ENCODE measurements at regions not wholly inside any gene's neighbourhood (a gene's known extent, or its start where the extent isn't known, plus 50 kb on each side); places are given as distances from the start of the nearest gene placed in this dataset.

DNA sequence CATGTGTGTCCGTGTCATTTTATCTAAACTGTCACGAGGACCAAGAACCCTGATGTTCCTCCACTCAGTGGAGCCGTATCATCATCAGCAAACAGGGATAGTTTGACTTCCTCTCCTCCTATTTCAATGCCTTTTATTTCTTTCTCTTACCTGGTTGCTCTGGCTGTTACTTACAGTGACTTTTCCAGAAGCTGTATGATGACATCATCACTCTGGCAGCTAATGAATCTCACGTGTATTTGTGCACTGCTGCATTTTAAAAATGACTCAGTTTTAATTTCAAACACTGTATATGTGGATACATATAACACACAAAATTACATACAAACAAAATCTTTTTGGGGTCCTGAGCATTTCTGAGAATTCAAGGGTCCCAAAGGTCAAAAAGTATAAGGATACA is 481.4 kb downstream of the CDH2 start:
- DNase-seq, result no peak

DNA sequence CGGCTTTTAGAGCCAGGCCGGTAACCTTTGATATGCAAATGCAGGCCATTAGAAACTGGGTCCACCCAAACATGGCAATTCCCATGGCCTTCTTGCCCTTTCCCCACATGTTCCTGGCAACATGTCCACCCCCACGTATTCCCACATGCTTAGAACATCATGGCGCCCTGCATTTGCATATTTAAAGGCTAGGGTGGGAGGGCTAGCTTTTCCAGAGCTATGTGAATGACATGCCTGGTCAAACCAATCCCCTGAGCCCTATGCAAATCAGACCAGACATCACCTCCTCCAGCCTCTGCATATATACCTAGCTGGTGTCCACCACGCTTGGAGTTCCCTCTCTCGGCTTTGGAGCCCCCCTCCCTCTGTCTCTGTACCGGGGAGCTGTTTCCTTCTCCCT is 481.9 kb downstream of the CDH2 start:
- no peak for DNase-seq

DNA sequence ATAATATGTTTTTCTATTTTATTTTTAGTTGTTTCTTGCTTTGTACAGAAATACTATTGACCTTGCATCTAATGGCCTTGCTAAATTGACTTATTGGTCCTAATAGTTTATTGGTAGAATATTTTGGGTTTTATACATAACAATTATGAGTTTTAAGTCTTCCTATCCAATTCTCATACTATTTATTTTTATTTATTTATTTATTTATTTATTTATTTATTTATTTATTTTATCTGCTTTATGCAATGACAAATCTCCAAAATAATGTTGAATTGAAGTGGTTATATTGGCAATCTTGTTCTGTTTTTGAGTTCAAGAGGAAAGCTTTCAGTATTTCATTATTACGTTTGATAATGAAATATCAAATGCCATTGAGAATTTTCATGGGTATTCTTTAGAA is 488.3 kb downstream of the CDH2 start:
- no peak for DNase-seq

DNA sequence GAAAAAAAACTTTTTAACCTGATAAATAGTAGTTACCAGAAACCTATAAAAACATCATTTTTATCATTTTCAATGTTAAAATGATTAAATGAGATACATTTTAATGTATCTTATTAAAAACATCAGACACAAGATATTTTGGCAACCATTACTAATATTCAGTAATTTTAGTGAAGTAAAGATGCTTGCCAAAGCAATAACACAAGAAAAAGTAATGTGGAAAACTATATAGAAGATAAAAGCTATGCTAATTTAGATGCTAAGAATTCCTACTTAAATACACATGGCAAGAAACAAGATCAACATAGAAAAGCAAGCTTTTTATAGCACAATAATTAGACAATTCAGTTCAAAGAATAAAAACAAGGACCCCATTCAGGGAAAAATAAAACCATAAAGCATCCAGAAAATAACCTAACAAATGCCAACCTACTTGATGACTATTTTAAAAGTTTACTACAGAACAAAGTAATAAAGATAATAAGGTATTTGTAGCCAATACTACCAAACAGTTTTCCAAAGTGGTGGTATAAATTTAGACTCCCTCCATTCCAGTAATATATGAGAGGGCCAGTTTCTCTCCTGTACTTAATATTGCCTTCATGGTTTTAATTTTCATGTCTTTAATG is 489.5 kb downstream of the CDH2 start:
- no peak for DNase-seq

DNA sequence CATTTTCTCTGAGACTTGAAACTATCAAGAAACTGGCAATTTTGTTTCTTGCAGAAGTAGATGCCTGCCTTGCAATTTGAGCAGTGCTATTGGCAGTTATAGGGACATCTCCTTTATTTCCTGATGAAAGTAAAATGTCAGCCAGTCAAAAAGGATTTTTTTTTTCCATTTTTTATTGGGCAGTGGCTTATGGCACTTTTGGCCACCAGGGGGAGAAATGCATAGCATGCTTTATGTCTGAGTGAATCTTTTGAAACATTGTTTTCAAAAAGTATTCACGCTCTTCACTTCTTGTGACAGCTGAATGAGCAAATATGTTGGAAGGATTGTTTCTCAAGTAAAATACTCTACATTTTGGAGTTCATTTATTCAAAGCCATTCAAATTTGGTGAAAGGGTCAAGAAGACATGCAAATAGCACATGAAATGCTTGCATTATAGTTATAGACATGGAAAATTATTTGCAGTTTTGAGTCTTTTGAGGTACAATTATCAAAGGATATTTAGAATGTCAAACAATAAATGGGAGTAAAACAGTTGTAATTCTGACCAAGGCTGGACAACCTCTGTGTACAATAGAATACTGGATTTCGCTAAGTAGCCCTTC is 491.0 kb downstream of the CDH2 start:
- DNase-seq, result peak in 1 of 51 donors; percentile 4

DNA sequence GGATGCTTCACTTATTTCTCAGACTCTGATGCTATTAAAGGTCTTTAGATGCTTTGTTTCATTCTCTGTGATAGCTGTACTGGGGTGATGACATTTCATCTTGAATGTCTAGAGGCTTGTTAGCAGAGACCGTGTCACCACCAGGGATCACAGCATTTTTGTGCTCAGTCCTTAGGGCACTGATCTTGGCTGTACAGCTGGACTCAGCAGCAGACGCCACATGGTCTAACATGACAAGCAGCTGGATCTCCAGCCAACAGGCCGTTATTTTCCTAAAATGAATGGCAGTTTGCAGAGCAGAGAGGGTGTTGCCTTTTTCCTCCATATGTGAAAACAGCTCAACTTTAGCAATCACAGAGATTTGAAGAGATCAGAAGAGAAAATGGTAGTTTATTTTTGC is 491.8 kb downstream of the CDH2 start:
- DNase-seq, result no peak

DNA sequence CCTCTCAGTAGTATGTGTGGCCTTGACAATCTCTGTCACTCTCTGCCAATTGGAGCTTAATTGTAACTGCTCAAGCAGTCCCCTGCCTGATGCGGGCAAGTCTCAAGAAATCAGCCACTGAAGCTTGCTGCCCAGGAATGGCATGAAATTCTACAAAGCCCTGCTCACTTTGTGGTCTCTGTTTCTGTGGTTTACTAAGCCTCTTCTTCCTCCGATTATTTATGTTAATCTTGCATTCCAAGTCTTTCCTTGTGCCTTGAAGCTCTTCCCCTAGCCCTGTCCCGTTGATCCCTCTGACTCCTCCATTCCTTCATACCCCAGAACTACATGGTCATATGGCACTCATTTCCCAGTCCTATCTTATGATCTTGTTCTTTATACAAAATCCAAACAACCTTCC is 489.3 kb upstream of the CHST9 start:
- DNase-seq, result no peak

DNA sequence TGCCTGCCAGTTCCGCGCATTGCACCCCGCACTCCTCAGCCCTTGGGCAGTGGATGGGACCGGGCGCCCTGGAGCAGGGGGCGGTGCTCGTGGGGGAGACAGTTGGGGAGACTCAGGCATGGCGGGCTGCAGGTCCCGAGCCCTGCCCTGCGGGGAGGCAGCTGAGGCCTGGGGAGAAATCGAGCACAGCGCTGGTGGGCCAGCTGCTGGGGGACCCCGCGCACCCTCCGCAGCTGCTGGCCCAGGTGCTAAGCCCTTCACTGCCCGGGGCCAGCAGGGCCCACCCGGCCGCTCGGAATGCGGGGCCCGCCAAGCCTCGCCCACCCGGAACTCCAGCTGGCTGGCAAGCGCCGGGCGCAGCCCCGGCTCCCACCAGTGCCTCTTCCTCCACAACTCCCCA is 488.8 kb upstream of the CHST9 start:
- no peak for DNase-seq

DNA sequence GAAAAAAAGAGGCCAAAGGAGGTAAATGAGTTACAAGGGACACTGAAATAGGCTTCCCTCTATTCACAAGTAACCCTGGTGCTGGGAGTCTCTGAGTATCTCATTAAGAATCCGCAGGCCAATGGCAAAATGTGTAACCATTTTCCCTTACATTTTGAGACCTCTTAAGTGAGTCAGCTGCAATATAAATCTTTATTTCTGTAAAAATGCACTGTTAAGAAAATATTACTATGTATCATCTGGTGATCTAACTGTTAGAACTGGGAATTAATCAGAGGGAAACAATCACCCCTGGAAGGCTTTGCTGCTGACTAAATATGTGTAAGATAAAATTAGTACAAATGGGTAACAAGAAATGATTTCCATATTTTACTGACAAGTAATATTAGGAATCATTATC is 483.1 kb upstream of the CHST9 start:
- no peak for DNase-seq

DNA sequence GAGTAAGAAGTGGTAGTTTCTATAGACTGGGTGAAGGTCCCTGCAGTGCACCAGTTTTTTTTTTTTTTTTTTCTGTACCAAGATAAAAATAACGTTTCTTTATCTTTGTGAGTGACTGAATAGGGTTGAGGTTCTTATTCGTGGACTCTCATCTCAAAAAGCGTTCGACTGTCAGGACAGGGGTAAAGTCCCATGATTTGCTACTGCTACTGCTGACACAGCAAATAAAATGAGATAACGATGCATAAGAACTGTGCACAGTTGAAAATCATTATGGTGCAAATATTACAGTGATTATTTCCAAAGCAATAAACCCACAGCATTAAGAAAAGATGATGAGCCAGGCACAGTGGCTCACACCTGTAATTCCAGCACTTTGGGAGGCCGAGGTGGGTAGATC is 482.0 kb upstream of the CHST9 start:
- DNase-seq, result no peak

DNA sequence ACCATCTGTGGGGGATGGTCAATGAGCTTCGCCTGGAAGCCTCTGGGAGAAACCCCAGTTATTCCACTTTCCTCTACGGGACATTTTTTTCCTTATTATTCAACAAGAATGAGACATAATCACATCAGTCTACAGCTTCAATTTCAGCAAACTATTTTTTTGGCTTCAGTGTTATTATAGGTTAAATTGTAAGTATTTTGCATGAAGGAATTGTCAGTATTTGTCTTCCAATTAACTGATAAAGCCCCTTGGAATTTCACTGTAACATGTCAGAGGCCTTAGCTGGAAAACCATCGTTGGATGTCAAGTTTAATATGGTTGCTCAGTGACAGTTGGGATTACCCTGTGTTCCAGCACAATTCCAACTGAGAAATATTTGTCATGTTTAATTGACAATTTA is 480.9 kb upstream of the CHST9 start:
- no peak for DNase-seq

DNA sequence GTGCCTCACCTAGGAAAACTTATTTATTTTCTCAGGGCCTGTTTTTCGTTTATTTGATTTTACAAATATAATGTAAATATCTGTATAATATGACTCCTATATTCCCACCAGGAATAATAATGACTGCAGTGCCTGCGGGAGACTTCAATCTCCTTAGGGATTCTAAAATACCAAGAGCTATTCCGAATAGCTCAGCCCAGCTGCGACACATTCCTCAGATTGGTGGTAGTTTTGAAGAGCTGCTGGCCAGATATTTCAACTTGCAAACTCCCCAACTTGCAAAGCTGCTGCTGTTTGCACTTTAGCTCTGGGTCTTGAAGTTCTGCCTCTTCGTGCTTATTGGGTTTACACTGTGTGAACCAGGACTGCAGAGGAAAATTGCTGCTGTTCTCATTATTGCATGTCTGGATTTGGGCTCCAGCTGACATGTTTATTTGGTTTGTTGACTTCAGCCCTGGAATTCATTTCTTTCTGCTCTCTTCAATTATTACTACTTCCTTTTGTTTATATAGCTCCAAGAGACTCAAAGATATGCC is 480.2 kb upstream of the CHST9 start:
- no peak for DNase-seq

DNA sequence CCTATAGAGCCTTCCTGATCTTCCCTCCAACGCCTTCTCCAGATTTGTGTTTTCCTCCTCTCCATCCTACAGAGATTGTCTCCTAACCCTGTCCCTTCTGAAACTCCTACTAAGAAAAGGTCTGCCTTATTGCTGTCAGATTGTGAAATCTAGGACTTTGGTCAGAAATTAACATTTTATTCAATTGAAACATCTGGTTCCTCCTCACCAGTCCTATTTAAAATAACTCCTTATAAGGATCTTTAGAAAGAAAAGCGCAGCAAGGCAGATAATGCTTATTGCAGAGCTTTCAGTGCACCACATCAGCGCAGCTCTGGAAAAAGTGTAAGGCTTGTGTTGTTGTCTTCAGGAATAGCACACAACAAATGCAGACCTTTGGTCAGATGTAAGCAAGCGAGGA is 477.8 kb upstream of the CHST9 start:
- no peak for DNase-seq

DNA sequence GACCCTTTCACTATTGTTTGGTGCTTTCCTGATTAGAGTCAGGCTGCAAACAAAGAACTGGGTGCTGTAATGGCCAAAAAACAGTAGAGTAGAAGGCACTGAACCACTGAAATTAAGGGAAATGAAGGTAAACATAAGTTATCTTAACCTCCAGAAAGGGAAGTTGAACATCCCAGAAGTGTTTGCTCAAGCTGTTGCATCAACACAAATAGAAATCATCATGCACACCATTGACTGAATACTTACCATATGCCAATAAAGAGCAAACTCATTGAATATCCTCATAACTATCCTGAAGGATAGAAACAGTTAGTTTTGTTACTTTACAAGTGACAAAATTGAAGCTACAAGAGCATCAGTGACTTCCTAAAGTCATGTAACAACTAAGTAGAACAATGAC is 477.4 kb upstream of the CHST9 start:
- DNase-seq, result no peak

DNA sequence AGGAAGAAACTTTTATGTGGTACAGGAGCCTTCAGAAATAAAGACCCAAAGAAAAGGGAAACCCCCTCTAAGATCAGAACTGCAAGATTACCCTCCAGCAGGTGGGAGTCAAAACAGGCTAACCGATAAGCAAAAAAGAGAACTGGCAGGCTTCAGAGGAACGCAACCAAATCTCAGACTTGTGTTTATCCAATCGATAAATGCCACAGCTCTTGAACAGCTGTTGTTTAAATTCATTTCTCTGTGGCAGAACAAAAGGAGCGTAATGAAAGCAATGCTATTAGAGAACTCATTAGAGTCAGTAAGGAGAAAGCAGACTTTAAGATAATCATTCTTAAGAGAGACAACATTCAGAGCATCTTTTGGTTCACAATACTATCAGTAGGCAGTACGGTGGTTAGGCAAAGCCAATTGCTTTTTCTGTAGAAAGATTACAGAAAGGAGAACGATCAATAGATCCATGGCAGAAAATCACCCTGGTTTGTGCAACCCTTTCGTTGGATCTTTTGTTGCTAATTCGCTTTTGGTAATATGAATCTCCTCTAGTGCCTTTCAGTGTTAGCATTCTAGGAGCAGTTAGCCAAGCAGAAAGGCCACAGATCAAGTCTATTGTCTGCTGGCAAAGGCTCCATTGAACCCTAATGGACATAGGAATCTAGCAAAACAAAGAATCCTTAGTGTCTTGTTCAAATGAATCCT is 476.4 kb upstream of the CHST9 start:
- DNase-seq, result peak in 1 of 51 donors; percentile 4

DNA sequence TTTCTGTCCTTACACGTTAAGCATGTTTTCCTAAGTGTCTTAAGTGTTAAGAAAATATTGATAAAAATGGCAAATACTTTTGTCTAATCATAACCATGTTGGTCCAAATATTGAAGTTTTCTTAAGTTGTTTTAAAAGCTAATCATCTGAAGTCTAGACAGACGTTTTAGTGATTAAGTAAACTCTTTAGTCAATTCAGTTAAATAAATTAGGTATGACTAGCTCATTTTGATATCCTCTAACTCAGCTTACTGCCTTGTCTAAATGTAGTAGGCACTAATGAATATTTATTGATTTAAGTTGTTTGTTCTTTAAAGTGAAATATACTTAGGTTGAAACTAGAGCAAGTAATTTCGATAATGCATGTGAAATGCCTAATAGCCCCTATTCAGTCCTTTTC is 471.8 kb upstream of the CHST9 start:
- no peak for DNase-seq

DNA sequence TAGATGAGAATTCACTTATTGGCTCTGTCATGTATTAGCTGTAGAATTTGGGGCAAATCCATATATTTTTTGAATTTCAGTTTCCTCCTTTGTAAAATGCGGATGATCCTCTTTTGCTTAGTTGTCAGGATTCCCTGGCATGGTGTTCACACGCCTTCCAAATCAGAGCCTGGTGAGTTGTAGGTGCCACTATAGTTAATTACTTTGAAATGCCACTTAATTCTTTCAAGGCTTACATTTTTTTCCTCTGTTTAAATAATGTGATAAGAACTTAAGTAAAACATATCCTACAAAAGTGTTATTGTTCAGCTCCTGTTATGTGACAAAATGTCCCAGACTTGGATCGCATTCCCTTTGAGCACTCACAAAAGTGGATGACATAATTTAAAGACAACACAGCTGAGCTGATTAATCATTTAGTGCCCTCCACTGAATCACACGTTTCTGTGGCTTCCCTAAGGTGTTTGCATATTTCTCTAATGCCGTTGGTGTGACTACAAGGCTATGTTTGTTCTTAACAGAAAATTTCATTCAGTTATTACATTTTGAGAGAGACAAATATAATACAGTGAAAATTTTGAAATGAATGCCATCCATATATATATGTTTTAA is 471.2 kb upstream of the CHST9 start:
- no peak for DNase-seq

DNA sequence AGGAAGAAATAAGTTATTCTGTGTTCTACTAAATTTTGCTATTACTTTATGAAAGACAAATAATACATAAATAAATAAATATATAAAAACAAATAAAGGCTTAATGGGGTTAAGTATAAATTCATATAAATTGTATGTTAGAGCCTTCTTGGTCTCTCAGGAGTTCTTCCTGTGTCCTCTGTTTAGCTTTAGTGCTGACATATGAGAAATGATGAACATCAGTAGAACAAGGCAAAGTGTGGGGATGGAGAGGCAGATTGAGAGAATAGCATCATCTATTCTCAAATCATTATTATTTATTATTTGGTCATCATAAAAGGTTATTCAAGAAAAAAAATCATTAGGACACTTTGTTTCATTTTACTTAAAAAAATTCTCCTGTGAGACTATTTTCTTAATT is 468.1 kb upstream of the CHST9 start:
- no peak for DNase-seq

DNA sequence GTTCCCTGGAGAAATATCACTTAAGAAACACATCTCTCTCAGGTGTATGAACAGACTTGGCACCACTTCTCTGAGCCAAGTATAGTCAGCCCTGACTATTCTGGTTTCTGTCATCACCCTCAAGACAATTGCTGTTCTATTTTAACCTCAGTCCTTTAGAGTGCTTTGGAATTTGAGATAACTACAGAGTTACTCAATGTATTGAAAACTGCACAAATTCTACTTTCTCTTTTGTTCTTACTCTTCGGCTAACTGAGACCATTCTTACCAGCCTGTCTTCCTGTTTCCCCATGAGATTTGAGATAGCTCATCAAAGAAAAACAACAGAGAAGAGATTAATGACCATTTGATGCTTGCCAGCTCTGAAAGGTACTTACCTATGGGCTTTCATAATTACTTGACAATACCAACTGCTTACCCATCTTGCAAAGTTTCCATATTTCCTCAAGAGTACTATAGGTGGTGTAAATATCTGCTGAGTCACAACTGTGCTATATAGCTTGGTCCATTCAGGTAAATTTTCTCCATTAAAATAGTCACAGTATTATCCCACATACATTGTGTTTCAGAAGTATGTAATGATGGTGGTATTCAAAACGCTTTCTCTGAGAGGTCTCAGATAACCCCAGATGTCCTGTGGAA is 467.5 kb upstream of the CHST9 start:
- no peak for DNase-seq

DNA sequence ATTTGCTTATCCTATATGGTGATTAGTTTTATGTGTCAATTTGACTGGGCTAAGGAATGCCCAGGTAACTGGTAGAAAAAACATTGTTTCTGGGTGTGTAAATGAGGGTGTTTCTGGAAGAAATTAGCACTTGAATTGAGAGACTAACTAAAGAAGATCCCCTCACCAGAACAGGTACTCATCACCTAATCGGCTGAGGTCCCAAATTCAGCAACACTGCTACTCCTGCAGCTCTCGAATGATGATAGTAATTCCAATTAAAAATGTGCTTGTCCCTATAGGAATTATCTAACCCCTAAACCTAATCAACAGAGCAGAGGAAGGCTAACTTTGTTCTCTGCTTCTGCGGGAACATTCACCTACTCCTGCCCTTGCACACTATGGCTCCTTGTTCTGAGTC is 464.5 kb upstream of the CHST9 start:
- no peak for DNase-seq

DNA sequence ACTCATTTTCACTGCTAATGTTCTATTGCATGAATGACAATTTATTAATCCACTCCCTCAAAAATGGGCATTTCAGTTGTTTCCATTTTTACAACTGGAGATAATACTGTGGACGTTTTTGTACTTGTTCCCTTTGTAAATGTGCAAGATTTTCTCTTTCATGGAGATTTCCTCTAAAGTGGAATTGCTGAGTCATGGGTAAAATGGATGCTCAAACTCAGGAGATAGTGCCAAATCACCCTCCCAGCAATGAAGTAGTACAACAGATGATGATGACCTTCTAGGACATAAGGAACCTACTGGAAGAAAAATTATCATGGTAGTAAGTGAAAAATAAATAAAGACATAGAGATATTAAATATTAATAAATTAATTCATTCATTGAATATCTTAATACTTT is 460.8 kb upstream of the CHST9 start:
- DNase-seq, result no peak

DNA sequence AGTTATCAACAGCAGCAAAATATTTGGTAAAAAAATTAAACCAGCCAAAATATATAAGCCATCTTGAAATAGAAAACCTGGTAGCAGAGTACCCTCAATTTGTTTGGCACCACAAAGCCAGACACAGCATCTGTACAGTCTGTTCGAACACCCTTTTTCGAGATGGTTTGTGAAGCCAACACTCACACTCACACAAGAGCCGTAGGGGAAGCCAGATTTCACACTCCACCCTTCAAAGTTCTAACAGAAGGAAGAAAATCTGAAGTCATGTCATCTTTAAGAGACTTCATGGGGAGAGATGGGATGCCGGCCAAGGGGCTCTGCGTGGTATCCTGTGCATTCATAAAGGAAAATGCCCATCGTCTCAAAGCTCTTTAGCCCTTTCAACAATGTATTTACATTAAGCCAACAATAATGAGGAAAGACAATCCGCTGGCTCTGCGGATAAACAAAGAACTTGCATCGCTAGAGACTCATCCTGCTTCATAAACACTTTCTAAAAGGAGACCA is 451.5 kb upstream of the CHST9 start:
- DNase-seq, result no peak

Measured in hypothalamus (tissue), 51 donors.